Amniotic epithelial cell (primary cell): ENCODE measurements at regions not wholly inside any gene's neighbourhood (a gene's known extent, or its start where the extent isn't known, plus 50 kb on each side); places are given as distances from the start of the nearest gene placed in this dataset.
"Not testable (repeated sequence)": the region's sequence is repeated elsewhere in the genome, so short reads cannot be mapped to it uniquely, and the experiment has no call there.

Experiments used
- DNase-seq: peaks from one replicate; pipeline ENCODE4 v3.0.0-alpha.2; 2010; ENCODE audit warnings: low read depth

- no peak for DNase-seq
These were observed 78.2 kb downstream of the MSL3 start for GRCh38 chrX:11836284-11836683.

DNA sequence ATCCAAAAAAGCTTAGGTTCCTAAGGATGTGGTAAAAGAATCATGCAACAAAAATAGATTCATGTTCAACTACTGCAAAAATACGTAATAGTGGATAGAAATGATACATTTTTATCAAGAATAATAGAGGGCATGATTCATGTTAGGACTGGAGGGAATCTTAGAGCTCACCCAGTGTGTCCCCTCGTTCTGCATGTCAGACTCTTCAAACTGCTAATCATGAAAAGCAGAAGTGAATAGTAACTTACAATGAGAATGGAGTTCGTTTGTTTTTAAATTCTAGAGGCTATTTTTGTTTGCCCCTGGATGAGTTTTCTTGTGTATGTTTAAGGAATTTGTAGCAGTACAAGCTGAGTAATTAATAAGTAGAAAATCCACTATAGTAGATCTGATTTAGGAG, 79.4 kb downstream of the MSL3 start:
- no peak for DNase-seq

DNA sequence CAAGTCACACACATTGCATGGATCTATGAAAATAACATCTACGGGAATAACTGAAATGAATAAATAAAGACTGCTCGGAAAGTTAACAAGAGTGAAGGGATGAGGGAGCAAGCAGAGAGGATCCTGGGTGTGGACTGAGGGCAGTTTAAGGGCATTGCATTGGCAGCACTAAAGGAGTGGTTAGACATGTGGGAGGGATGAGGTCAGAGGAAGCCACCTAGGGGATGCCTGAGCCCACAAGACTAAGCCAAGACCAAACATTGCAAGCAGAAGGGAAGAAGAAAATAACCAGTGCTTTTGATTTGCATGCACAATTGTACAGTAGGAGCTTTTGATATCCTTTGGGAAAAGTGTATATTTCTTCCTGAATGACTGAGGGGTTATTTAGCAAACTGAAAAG, 106.1 kb downstream of the MSL3 start:
- no peak for DNase-seq

GRCh38 chrX:11867610-11868345, 109.7 kb downstream of the MSL3 start:
- no peak for DNase-seq

DNA sequence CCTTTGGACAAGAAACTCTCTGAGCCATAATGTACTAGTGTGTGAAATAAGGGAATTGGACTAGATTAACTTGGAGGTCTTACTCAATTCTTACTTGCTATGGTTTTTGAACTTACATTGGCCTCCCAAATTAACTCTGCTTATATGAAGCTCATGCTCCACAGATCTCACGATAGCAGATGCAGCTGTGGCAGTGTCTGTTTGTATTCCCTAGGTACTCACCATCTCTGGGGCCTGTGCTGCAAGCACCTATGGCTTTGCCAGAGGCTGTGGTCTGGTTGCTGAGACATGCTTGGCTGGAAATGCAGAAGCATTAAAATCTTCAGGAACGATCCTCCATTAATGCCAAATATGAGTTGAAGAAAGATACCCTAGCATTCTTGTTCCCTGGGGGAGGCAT, 112.8 kb downstream of the MSL3 start:
- no peak for DNase-seq

GRCh38 chrX:11881485-11882170, 123.6 kb downstream of the MSL3 start:
- DNase-seq, result no peak

DNA sequence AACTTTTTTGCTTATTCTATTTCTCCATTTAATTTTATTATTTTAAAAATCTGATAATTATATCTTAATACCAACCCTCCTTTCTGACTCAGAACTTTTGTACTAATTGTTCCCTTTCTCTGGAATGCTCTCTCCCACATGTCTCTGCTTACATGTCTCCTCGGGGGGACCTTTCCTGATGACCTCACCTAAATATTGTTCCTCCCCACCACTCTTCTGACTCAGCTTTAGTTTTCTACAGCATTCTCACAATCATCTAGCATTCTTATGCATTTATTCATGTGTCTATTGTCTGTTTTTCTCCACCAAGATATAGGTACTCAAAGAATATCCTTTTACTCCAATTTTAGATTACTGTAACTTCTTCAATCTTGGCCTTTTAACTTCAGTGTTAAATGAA, 128.7 kb downstream of the MSL3 start:
- peak; percentile 79 for DNase-seq

GRCh38 chrX:11887175-11887574, 129.1 kb downstream of the MSL3 start:
- DNase-seq, result no peak

- peak; percentile 48 for DNase-seq
These were observed 130.4 kb downstream of the MSL3 start for GRCh38 chrX:11888421-11888820.

- no peak for DNase-seq
These were observed 131.8 kb downstream of the MSL3 start for GRCh38 chrX:11889791-11890190.

GRCh38 chrX:11890836-11891514, 132.9 kb downstream of the MSL3 start:
- peak; percentile 8 for DNase-seq

- no peak for DNase-seq
These were observed 136.1 kb downstream of the MSL3 start for GRCh38 chrX:11893933-11894710.

- peak; percentile 65 for DNase-seq
These were observed 141.1 kb downstream of the MSL3 start for GRCh38 chrX:11899091-11899490.

- not testable (repeated sequence) for DNase-seq
These were observed 147.9 kb downstream of the MSL3 start for GRCh38 chrX:11905933-11906332.

GRCh38 chrX:11908371-11908770, 150.3 kb downstream of the MSL3 start:
- DNase-seq, result peak; percentile 29

GRCh38 chrX:11913001-11913400, 155.0 kb downstream of the MSL3 start:
- peak; percentile 69 for DNase-seq

DNA sequence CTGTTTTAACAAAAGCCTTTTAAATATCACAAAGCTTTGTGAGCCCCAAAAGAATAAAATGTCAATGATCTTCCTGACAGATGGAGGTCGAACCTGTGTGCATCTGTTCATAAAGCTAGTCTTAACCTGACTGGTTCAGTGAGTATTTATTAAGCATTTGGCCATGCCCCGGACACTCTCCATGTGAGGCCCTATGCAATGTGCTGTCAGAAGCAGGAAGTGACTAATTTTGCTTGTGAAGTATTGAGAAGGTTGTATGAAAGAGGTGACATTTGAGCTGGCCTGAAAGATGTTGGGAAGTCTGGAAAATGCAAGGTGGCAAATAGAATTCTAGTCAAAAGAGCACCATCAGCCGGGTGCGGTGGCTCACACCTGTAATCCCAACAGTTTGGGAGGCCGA, 171.4 kb downstream of the MSL3 start:
- DNase-seq, result no peak

- DNase-seq, result no peak
These were observed 174.4 kb downstream of the MSL3 start for GRCh38 chrX:11932423-11932822.

DNA sequence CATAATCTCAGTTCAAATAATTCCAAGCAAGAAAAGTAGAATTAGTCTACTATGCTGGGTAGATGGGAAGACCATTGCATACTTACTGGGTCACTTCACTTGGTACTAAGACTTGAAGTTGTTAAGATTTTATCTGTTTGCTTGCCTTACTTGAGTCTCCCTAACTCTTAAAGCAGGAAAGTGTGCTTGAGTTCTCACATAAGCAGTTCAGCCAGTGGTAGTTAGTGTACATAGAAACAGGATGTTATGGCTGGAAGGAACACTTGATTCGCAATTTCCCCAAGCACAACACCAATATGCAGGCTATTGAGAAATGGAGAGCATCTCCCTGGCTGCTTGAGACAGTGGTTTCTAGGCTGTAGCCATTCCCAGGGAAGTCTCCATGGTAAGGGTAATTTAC, 176.1 kb downstream of the MSL3 start:
- no peak for DNase-seq

GRCh38 chrX:11941571-11941970, 183.5 kb downstream of the MSL3 start:
- no peak for DNase-seq

GRCh38 chrX:11944501-11944900, 186.5 kb downstream of the MSL3 start:
- DNase-seq, result peak; percentile 27

DNA sequence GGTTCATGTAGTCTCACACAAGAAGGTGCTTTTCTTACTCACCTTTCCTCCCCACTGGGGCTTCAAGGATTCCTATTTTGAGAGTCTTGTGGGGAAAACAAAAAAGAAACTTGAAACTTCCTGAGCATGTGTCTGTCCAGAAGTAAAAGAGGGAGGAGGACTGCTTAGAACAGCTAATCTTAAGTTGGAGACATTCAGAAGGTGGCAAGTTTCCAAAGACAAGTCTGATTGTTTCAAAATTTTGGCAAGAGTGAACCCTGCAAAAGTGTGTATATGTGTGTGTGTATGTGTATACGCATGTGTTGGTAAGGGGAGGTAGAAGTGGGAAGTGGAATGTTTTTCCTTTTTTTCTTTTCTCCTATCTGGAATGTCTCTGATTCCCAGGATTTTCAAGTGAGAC, 189.0 kb upstream of the FRMPD4 start:
- no peak for DNase-seq
